GM18867 (cell line): ENCODE measurements at regions not wholly inside any gene's neighbourhood (a gene's known extent, or its start where the extent isn't known, plus 50 kb on each side); places are given as distances from the start of the nearest gene placed in this dataset.
"Not testable (repeated sequence)": the region's sequence is repeated elsewhere in the genome, so short reads cannot be mapped to it uniquely, and the experiment has no call there.

ENCODE experiments used
- ATAC-seq: cut with Tn5 transposase; IDR thresholded peaks from one replicate; pipeline ENCODE4 v1.9.1; 2021; ENCODE audit warnings: mild to moderate bottlenecking, moderate library complexity; ENCODE audit not compliant: unreplicated experiment

GRCh38 chr3:132084982-132085381, 50.2 kb upstream of the CPNE4 start:
- no peak for ATAC-seq

- ATAC-seq, result no peak
Measured at GRCh38 chr3:132087356-132087755, 52.5 kb upstream of the CPNE4 start.

- ATAC-seq, result no peak
Measured at GRCh38 chr3:132088291-132088690, 53.5 kb upstream of the CPNE4 start.

- ATAC-seq, result no peak
Measured at GRCh38 chr3:132090921-132091320, 56.1 kb upstream of the CPNE4 start.

- ATAC-seq, result no peak
Measured at GRCh38 chr3:132116601-132117000, 81.8 kb upstream of the CPNE4 start.

GRCh38 chr3:132117642-132118041, 82.8 kb upstream of the CPNE4 start:
- no peak for ATAC-seq

GRCh38 chr3:132119531-132119930, 84.7 kb upstream of the CPNE4 start:
- ATAC-seq, result no peak

- no peak for ATAC-seq
Measured at GRCh38 chr3:132124096-132124495, 89.3 kb upstream of the CPNE4 start.

- ATAC-seq, result no peak
Measured at GRCh38 chr3:132124651-132125284, 90.0 kb upstream of the CPNE4 start.

GRCh38 chr3:132134611-132135010, 99.8 kb upstream of the CPNE4 start:
- no peak for ATAC-seq

GRCh38 chr3:132135628-132136333, 101.0 kb upstream of the CPNE4 start:
- ATAC-seq, result no peak

GRCh38 chr3:132136334-132136716, 101.5 kb upstream of the CPNE4 start:
- ATAC-seq, result no peak

- not testable (repeated sequence) for ATAC-seq
Measured at GRCh38 chr3:132136902-132137301, 102.1 kb upstream of the CPNE4 start.

GRCh38 chr3:132145833-132146232, 111.0 kb upstream of the CPNE4 start:
- no peak for ATAC-seq

- no peak for ATAC-seq
Measured at GRCh38 chr3:132154619-132155018, 119.8 kb upstream of the CPNE4 start.

GRCh38 chr3:132159145-132159544, 124.3 kb upstream of the CPNE4 start:
- ATAC-seq, result no peak

- ATAC-seq, result no peak
Measured at GRCh38 chr3:132160198-132160597, 125.4 kb upstream of the CPNE4 start.

GRCh38 chr3:132161608-132162007, 126.8 kb upstream of the CPNE4 start:
- ATAC-seq, result no peak

GRCh38 chr3:132164469-132165092, 129.8 kb upstream of the CPNE4 start:
- ATAC-seq, result no peak

GRCh38 chr3:132167870-132168269, 133.1 kb upstream of the CPNE4 start:
- no peak for ATAC-seq

GRCh38 chr3:132174500-132174899, 139.7 kb upstream of the CPNE4 start:
- no peak for ATAC-seq

- ATAC-seq, result peak; percentile 71
Measured at GRCh38 chr3:132180337-132180791, 136.8 kb upstream of the ACP3 start.
